ENCODE measurements at regions not wholly inside any gene's neighbourhood (a gene's known extent, or its start where the extent isn't known, plus 50 kb on each side); places are given as distances from the start of the nearest gene placed in this dataset.

GRCh38 chr4:177789610-177790009 lies 347.4 kb upstream of the AGA start:
- TF ChIP-seq CTCF (IDR thresholded peaks at IDR 0.05) = no peak
- TF ChIP-seq POLR2A (IDR thresholded peaks at IDR 0.05) = no peak
